GM23338 (cell line): ENCODE measurements at regions not wholly inside any gene's neighbourhood (a gene's known extent, or its start where the extent isn't known, plus 50 kb on each side); places are given as distances from the start of the nearest gene placed in this dataset.

ENCODE experiments used
- ATAC-seq: fragments of 200-7000 bp; cut with Tn5 transposase; 3 replicates; pipeline ENCODE4 v1.9.1; 2020
- DNase-seq: peaks from one replicate; pipeline ENCODE4 v3.0.0-alpha.2; 2015; ENCODE audit warnings: low spot score
- H2AFZ ChIP-seq: fragments of 200-600 bp; sonication (generic); 2 replicates; pipeline ENCODE4 v1.8.0; 2016; ENCODE audit warnings: antibody characterized with exemption, mild to moderate bottlenecking, moderate library complexity
- H3F3A ChIP-seq: fragments of 200-600 bp; sonication (generic); replicated peaks from 2 replicates; pipeline ENCODE4 v1.8.0; 2017; ENCODE audit warnings: antibody characterized with exemption, mixed run types, low read depth
- H3K27ac ChIP-seq: fragments of 200-600 bp; sonication (generic); 2 replicates; pipeline ENCODE4 v1.6.1; 2016; ENCODE audit warnings: low read depth
- H3K27me3 ChIP-seq: fragments of 200-600 bp; sonication (generic); 2 replicates; pipeline ENCODE4 v1.8.0; 2016; ENCODE audit warnings: mild to moderate bottlenecking, mixed run types, moderate library complexity; ENCODE audit not compliant: insufficient read depth
- H3K36me3 ChIP-seq: fragments of 200-600 bp; sonication (generic); 2 replicates; pipeline ENCODE4 v1.8.0; 2016; ENCODE audit warnings: mild to moderate bottlenecking; ENCODE audit not compliant: insufficient read depth
- H3K4me1 ChIP-seq: fragments of 200-600 bp; sonication (generic); 2 replicates; pipeline ENCODE4 v1.8.0; 2016; ENCODE audit warnings: mild to moderate bottlenecking, moderate library complexity; ENCODE audit not compliant: insufficient read depth
- H3K4me2 ChIP-seq: fragments of 200-600 bp; sonication (generic); 2 replicates; pipeline ENCODE4 v1.7.1; 2017; ENCODE audit warnings: mixed run types
- H3K4me3 ChIP-seq: fragments of 200-600 bp; sonication (generic); 2 replicates; pipeline ENCODE4 v1.6.1; 2016; ENCODE audit warnings: mixed run types
- H3K79me2 ChIP-seq: fragments of 200-600 bp; sonication (generic); replicated peaks from 2 replicates; pipeline ENCODE4 v1.8.0; 2017; ENCODE audit warnings: mild to moderate bottlenecking; ENCODE audit not compliant: insufficient read depth
- H3K9me2 ChIP-seq: fragments of 200-600 bp; sonication (generic); 2 replicates; pipeline ENCODE4 v1.8.0; 2017; ENCODE audit not compliant: insufficient read depth
- H4K20me1 ChIP-seq: fragments of 200-600 bp; sonication (generic); replicated peaks from 2 replicates; pipeline ENCODE4 v1.8.0; 2017; ENCODE audit warnings: mild to moderate bottlenecking; ENCODE audit not compliant: insufficient read depth
- H3K27ac Mint-ChIP-seq: 2 replicates; pipeline ENCODE4 v1.8.0; 2020; ENCODE audit warnings: inconsistent platforms, mild to moderate bottlenecking, moderate library complexity, mixed read lengths
- H3K27me3 Mint-ChIP-seq: 3 replicates; pipeline ENCODE4 v1.8.0; 2022; ENCODE audit warnings: low read depth, mild to moderate bottlenecking, moderate library complexity, mixed read lengths, inconsistent platforms; ENCODE audit not compliant: insufficient read depth, poor library complexity
- H3K36me3 Mint-ChIP-seq: 3 replicates; pipeline ENCODE4 v1.8.0; 2021; ENCODE audit warnings: low read depth, mild to moderate bottlenecking, inconsistent platforms, moderate library complexity, mixed read lengths
- H3K4me1 Mint-ChIP-seq: 3 replicates; pipeline ENCODE4 v1.8.0; 2020; ENCODE audit warnings: mild to moderate bottlenecking, inconsistent platforms, mixed read lengths
- H3K4me3 Mint-ChIP-seq: 3 replicates; pipeline ENCODE4 v1.8.0; 2021; ENCODE audit warnings: moderate library complexity, mild to moderate bottlenecking, inconsistent platforms, mixed read lengths
- H3K9me3 Mint-ChIP-seq: 3 replicates; pipeline ENCODE4 v1.8.0; 2020; ENCODE audit warnings: moderate library complexity, mild to moderate bottlenecking, inconsistent platforms, mixed read lengths
- CTCF ChIP-seq, 2 experiments: fragments of 200-600 bp in 1 of 2; sonication (generic) in 1 of 2; conservative IDR thresholded peaks; 2 replicates each; pipeline versions ENCODE4 v1.5.1 to v1.6.1; 2016 to 2017; ENCODE audit warnings: antibody characterized with exemption in 2 of 2, low read depth in 2 of 2, mild to moderate bottlenecking in 2 of 2, moderate library complexity in 1 of 2
- ETS1 ChIP-seq: IDR thresholded peaks from 2 replicates; pipeline ENCODE4 v1.6.1; 2016; ENCODE audit warnings: antibody characterized with exemption
- EZH2phosphoT487 ChIP-seq: fragments of 200-600 bp; sonication (generic); IDR thresholded peaks from one replicate; pipeline ENCODE4 v1.8.1; 2018; ENCODE audit warnings: antibody characterized with exemption; ENCODE audit not compliant: unreplicated experiment
- JUNB ChIP-seq: IDR thresholded peaks from one replicate; pipeline ENCODE4 v1.6.1; 2016; ENCODE audit warnings: antibody characterized with exemption; ENCODE audit not compliant: unreplicated experiment
- POLR2AphosphoS5 ChIP-seq: IDR thresholded peaks from 2 replicates; pipeline ENCODE4 v1.6.1; 2016; ENCODE audit warnings: antibody characterized with exemption, low read depth
- STAT1 ChIP-seq: IDR thresholded peaks from one replicate; pipeline ENCODE4 v1.6.1; 2016; ENCODE audit warnings: antibody characterized with exemption; ENCODE audit not compliant: unreplicated experiment
- ZNF114 ChIP-seq: fragments of 250-450 bp; sonication (Bioruptor Pico); IDR thresholded peaks from 2 replicates; pipeline ENCODE4 v1.5.0; 2020; ENCODE audit warnings: mild to moderate bottlenecking, moderate library complexity
- ZNF331 ChIP-seq: fragments of 250-450 bp; sonication (Bioruptor Pico); IDR thresholded peaks from 2 replicates; pipeline ENCODE4 v1.5.0; 2020; ENCODE audit warnings: low read depth, mild to moderate bottlenecking, moderate library complexity
- ZNF462 ChIP-seq: fragments of 250-450 bp; sonication (Bioruptor Pico); IDR thresholded peaks from 2 replicates; pipeline ENCODE4 v1.5.0; 2020; ENCODE audit warnings: mild to moderate bottlenecking, moderate library complexity

GRCh38 chr2:22274661-22275060, 1110.3 kb upstream of the KLHL29 start:
- H3K79me2 ChIP-seq = no peaks in the 10 kb centered on the region
- no peaks in the 10 kb centered on the region for H3K9me2 ChIP-seq
- no peaks in the 10 kb centered on the region for H4K20me1 ChIP-seq
- H3K4me3 ChIP-seq = no peak overlapping the region
- no peak overlapping the region for H3K4me2 ChIP-seq
- H3K27me3 ChIP-seq = no peaks in the 10 kb centered on the region
- H3K27me3 Mint-ChIP-seq = peaks cover 2% of the 10 kb centered on the region
- no peaks in the 10 kb centered on the region for H3K4me1 ChIP-seq
- peaks cover 6% of the 10 kb centered on the region; the same call in 2 of the 3 replicates for H3K36me3 Mint-ChIP-seq
- no peak overlapping the region for H3K27ac Mint-ChIP-seq
- peaks cover 9% of the 10 kb centered on the region for H3K9me3 Mint-ChIP-seq
- H3K4me3 Mint-ChIP-seq = no peak overlapping the region
- DNase-seq (no peak), ATAC-seq (no peak)
- H3K4me1 Mint-ChIP-seq = peaks cover 4% of the 10 kb centered on the region
- peaks cover 6% of the 10 kb centered on the region; the same call in 1 of the 2 replicates for H3K36me3 ChIP-seq
- TF ChIP-seq JUNB (no peak), ETS1 (no peak), POLR2AphosphoS5 (no peak), STAT1 (no peak), ZNF331 (CRISPR knock-in tag) (no peak), CTCF (conservative IDR thresholded peaks at IDR 0.05; ENCODE audit: low read depth in 2 of 2) (no peak), ZNF462 (CRISPR knock-in tag) (no peak), EZH2phosphoT487 (no peak), ZNF114 (CRISPR knock-in tag) (no peak)
- H3F3A ChIP-seq = no peaks in the 10 kb centered on the region
- H2AFZ ChIP-seq = no peak overlapping the region
- H3K27ac ChIP-seq = no peak overlapping the region
